ENCODE measurements at regions not wholly inside any gene's neighbourhood (a gene's known extent, or its start where the extent isn't known, plus 50 kb on each side); places are given as distances from the start of the nearest gene placed in this dataset.
"Not testable (repeated sequence)": the region's sequence is repeated elsewhere in the genome, so short reads cannot be mapped to it uniquely, and the experiment has no call there.

DNA sequence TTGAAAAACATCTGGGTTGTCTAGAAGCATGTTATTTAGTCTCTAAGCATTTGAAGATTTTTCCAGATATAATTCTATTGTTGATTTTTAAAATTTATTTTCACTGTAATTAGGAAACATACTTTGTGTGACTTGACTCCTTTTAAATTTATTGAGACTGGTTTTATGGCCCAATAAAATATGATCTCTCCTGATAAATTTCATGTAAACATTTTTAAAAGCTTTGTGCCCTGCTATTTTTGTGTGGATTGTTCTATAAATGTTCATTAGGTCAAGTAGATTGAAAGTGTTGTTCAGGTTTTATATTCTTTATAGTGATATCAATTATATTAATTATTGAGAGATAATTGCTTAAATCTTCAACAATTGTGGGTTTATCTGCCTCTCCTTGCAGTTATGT lies 105.4 kb downstream of the RFX6 start:
- H3K27me3 Mint-ChIP-seq, result no peaks in the 10 kb centered on the region
- no peak overlapping the region for H3K4me3 Mint-ChIP-seq
- no peaks in the 10 kb centered on the region for H3K36me3 Mint-ChIP-seq (ENCODE audit: low read depth)
- no peaks in the 10 kb centered on the region for H3K9me3 Mint-ChIP-seq
- intact Hi-C loops (cut with micrococcal nuclease), result no loop called here
- no peaks in the 10 kb centered on the region for H3K4me1 Mint-ChIP-seq (ENCODE audit: low read depth)
- H3K27ac Mint-ChIP-seq, result no peak overlapping the region

DNA sequence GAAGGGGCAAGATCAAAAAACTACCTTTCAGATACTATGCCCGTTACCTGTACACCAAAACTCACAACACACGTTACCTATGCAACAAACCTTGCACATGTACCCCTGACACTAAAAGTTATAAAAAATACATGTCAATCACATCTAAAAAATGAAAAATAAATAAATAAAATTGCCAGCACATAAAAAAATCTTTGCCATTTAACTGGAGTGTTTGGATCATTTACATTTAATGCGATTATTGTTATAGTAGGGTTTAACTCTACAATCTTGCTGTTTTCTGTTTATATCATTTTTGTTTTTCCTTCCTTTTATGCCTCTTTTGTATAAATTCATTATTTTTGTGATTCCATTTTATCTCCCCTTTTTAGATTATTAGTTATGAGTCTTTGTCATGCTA lies 106.3 kb downstream of the RFX6 start:
- H3K27me3 Mint-ChIP-seq, result no peaks in the 10 kb centered on the region
- H3K4me1 Mint-ChIP-seq (ENCODE audit: low read depth), result no peaks in the 10 kb centered on the region
- H3K9me3 Mint-ChIP-seq, result no peaks in the 10 kb centered on the region
- intact Hi-C loops (cut with micrococcal nuclease), result no loop called here
- H3K4me3 Mint-ChIP-seq, result no peak overlapping the region
- no peaks in the 10 kb centered on the region for H3K36me3 Mint-ChIP-seq (ENCODE audit: low read depth)
- H3K27ac Mint-ChIP-seq, result no peak overlapping the region

DNA sequence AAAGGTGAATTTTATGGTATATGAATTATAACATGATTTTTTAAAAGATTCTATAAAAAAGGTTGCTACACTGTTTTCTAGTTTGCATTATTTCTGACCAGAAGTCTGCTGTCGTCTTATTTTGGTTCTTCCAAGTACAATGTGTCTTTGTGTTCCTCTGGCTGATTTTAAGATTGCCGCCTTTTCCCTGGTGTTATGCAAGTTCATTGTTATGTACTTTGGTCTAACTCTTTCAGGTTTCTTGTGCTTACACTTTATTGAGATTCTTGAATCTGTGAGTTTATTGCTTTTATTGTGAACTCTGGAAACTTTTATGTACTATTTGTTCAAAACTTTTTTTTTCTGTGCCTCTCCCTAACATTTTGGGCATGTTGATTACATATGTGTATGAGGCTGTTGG lies 109.8 kb downstream of the RFX6 start:
- Mint-ChIP-seq H3K9me3 (no peaks in the 10 kb centered on the region), H3K27ac (no peak overlapping the region), H3K4me3 (no peak overlapping the region), H3K36me3 (ENCODE audit: low read depth) (no peaks in the 10 kb centered on the region), H3K4me1 (ENCODE audit: low read depth) (no peaks in the 10 kb centered on the region), H3K27me3 (no peaks in the 10 kb centered on the region)
- intact Hi-C loops (cut with micrococcal nuclease), result no loop called here

DNA sequence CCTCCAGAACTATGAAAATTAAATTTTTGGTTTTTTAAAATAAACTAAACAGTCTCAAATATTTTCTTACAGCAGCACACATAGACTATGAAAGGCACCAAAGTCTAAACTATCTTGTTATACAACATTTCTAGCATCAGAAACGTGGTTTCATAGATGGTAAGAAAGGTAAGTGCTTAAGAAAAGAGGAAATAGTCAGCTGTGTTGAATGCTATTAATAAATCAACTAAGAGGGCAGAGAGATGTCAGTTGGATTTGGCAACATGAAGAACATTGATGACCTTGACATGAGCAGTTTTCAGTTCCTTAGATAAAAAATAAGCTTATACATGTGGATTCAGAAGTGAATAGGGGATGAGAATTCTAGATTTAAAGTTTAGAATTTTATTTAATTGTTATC lies 113.6 kb downstream of the RFX6 start:
- intact Hi-C loops (cut with micrococcal nuclease), result no loop called here
- Mint-ChIP-seq H3K27me3 (no peaks in the 10 kb centered on the region), H3K27ac (no peak overlapping the region), H3K36me3 (ENCODE audit: low read depth) (no peaks in the 10 kb centered on the region), H3K4me3 (no peak overlapping the region), H3K4me1 (ENCODE audit: low read depth) (no peaks in the 10 kb centered on the region), H3K9me3 (no peaks in the 10 kb centered on the region)

DNA sequence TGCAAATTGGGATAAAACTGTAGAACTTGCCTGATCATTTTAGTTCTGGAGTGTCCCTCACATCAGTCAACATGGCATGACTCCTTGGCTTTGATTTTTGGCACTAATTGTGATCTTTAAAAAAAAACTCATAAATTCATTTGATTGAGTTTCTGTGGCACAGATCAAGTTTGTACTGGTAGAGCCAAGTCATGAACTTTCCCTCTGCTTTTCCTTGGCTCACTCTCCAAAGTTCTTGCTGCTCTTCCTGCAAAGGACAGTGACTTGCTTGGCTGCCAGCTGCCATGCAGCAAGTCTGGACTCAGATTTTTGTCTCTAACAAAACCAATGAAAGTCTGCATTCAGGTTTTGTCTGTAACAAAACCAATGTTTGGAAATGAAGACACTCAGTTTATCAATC lies 115.5 kb downstream of the RFX6 start:
- H3K4me3 Mint-ChIP-seq, result no peak overlapping the region
- H3K27me3 Mint-ChIP-seq, result no peaks in the 10 kb centered on the region
- H3K36me3 Mint-ChIP-seq (ENCODE audit: low read depth), result no peaks in the 10 kb centered on the region
- no peak overlapping the region for H3K27ac Mint-ChIP-seq
- intact Hi-C loops (cut with micrococcal nuclease), result no loop called here
- no peaks in the 10 kb centered on the region for H3K9me3 Mint-ChIP-seq
- H3K4me1 Mint-ChIP-seq (ENCODE audit: low read depth), result no peaks in the 10 kb centered on the region

DNA sequence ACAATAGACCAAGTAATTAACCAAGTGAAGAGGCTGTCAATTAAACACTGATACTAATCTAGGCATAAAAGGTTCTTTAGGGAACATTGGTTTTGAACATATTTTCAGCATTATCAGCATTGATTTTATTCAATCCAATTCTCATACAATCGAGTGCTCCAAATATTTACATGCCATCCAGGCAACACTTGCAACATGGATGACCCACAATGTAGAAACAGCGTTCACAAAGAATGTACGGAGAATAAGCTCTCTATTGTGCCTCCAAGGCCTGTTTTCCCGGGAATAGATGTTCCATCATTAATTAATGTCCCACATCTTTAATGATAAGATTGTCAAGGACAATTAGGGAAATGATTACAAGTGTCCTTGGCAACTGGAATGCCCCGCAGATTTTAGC lies 117.4 kb downstream of the RFX6 start:
- Mint-ChIP-seq H3K27ac (no peak overlapping the region), H3K27me3 (no peaks in the 10 kb centered on the region), H3K4me1 (ENCODE audit: low read depth) (no peaks in the 10 kb centered on the region), H3K9me3 (no peaks in the 10 kb centered on the region), H3K4me3 (no peak overlapping the region), H3K36me3 (ENCODE audit: low read depth) (no peaks in the 10 kb centered on the region)
- intact Hi-C loops (cut with micrococcal nuclease), result no loop called here

DNA sequence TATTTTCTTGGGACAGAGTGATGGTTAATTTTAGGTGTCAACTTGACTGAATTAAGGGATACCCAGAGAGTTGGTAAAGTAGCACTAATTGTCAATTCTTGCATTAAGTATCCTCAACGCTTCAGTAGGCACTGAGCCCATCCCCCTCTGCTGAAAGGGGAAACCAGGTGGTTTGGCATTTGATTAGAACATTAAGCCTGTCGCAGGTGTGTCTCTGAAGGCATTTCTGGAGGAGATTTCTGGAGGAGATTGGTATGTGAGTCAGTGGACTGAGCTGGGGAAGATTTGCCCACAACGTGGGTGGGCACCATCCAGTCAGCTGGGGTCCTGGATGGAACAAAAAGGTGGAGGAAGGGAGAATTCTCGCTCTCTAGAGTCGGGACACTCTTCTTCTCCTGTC lies 119.8 kb downstream of the RFX6 start:
- Mint-ChIP-seq H3K27ac (no peak overlapping the region), H3K36me3 (ENCODE audit: low read depth) (no peaks in the 10 kb centered on the region), H3K27me3 (no peaks in the 10 kb centered on the region), H3K4me3 (no peak overlapping the region), H3K9me3 (no peaks in the 10 kb centered on the region), H3K4me1 (ENCODE audit: low read depth) (no peaks in the 10 kb centered on the region)
- intact Hi-C loops (cut with micrococcal nuclease), result no loop called here

DNA sequence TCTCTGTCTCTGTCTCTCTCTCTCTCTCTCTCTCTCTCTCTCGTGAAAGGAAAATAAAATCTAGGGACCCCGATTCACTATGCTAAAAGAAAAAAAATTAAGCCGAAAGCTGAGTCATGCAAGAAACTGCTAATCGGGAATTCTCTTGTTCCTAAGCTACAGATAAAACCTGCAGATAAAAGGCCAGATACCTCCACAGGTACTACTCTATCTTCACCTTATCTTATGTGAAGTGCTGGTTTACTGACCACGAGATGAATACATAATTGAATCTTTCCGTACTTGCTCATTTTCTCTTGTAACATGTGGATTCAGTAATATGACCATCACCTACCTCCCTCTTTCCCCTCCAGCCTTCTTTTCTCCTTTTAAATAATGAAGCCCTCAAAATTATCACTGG lies 120.5 kb downstream of the RFX6 start:
- H3K27me3 Mint-ChIP-seq, result no peaks in the 10 kb centered on the region
- H3K9me3 Mint-ChIP-seq, result no peaks in the 10 kb centered on the region
- H3K36me3 Mint-ChIP-seq (ENCODE audit: low read depth), result no peaks in the 10 kb centered on the region
- intact Hi-C loops (cut with micrococcal nuclease), result no loop called here
- H3K4me3 Mint-ChIP-seq, result no peak overlapping the region
- no peak overlapping the region for H3K27ac Mint-ChIP-seq
- no peaks in the 10 kb centered on the region for H3K4me1 Mint-ChIP-seq (ENCODE audit: low read depth)

DNA sequence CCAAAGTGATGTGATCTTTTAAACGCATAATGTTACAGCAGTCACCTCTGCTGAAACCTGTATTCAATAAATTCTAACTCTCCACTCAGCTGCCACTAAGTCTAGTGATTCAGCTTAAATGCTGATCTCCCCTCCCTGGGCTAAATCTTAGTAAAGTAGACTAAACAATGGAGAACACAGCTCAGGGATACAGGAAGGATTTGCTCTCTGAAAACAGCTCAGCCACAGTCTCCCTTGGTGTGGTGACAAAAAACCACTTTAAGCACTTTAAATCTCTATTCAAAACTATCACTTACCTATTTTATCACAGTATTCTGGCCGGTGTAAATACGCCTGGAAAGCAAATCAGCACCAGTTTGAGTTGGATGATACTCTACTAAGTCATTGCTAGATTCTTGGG lies 130.6 kb downstream of the RFX6 start:
- Mint-ChIP-seq H3K4me3 (no peak overlapping the region), H3K27ac (no peak overlapping the region), H3K36me3 (ENCODE audit: low read depth) (no peaks in the 10 kb centered on the region), H3K4me1 (ENCODE audit: low read depth) (no peaks in the 10 kb centered on the region), H3K27me3 (no peaks in the 10 kb centered on the region), H3K9me3 (peaks cover 9% of the 10 kb centered on the region)
- intact Hi-C loops (cut with micrococcal nuclease), result no loop called here

DNA sequence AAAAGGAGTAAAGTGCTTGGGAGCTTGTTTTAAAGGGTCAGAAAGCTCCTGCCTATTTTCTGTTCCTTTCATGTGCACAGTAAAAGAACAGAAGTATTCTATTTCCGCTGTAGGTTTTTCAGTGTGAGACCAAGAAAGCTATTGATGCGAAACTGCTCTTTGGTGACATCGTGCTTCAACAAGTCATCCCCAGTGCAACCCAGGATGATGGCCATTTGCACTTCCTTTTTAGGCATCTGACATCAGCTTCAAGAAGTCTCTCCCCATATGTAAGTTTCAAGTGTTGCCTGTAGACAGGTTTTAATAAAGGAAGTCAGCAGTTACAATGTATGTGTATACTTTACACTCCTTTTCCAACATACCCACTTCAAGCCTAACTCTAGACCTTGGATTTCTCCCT lies 131.6 kb downstream of the RFX6 start:
- H3K4me1 Mint-ChIP-seq (ENCODE audit: low read depth), result no peaks in the 10 kb centered on the region
- H3K9me3 Mint-ChIP-seq, result peaks cover 9% of the 10 kb centered on the region
- intact Hi-C loops (cut with micrococcal nuclease), result no loop called here
- H3K36me3 Mint-ChIP-seq (ENCODE audit: low read depth), result no peaks in the 10 kb centered on the region
- no peak overlapping the region for H3K27ac Mint-ChIP-seq
- H3K27me3 Mint-ChIP-seq, result no peaks in the 10 kb centered on the region
- H3K4me3 Mint-ChIP-seq, result no peak overlapping the region

DNA sequence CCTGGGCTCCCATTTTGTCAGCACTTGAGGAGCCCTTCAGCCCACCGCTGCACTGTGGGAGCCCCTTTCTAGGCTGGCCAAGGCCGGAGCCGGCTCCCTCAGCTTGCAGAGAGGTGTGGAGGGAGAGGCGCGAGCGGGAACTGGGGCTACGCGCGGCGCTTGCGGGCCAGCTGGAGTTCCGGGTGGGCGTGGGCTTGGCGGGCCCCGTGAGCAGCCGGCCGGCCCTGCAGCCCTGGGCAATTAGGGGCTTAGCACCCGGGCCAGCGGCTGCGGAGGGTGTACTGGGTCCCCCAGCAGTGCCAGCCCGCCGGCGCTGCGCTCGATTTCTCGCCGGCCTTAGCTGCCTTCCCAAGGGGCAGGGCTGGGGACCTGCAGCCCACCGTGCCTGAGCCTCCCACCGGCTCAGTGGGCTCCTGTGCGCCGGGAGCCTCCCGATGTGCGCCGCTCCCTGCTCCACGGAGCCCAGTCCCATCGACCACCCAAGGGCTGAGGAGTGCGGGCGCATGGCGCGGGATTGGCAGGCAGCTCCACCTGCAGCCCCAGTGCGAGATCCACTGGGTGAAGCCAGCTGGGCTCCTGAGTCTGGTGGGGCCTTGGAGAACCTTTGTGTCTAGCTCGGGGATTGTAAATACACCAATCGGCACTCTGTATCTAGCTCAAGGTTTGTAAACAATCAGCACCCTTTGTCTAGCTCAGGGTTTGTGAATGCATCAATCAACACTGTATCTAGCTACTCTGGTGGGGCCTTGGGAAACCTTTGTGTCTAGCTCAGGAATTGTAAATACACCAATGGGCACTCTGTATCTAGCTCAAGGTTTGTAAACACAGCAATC lies 137.8 kb downstream of the RFX6 start:
- intact Hi-C loops (cut with micrococcal nuclease); H3K27me3 Mint-ChIP-seq; H3K36me3 Mint-ChIP-seq (ENCODE audit: low read depth); H3K27ac Mint-ChIP-seq; H3K4me3 Mint-ChIP-seq; H3K4me1 Mint-ChIP-seq (ENCODE audit: low read depth): not testable (repeated sequence)
- peaks cover 23% of the 10 kb centered on the region for H3K9me3 Mint-ChIP-seq

DNA sequence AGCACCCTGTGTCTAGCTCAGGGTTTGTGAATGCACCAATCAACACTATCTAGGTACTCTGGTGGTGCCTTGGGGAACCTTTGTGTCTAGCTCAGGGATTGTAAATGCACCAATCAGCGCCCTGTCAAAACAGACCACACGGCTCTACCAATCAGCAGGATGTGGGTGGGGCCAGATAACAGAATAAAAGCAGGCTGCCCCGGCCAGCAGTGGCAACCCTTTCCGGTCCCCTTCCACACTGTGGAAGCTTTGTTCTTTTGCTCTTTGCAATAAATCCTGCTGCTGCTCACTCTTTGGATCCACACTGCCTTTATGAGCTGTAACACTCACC lies 138.4 kb downstream of the RFX6 start:
- H3K27me3 Mint-ChIP-seq; H3K36me3 Mint-ChIP-seq (ENCODE audit: low read depth); H3K4me1 Mint-ChIP-seq (ENCODE audit: low read depth); H3K27ac Mint-ChIP-seq; intact Hi-C loops (cut with micrococcal nuclease); H3K4me3 Mint-ChIP-seq: not testable (repeated sequence)
- peaks cover 23% of the 10 kb centered on the region for H3K9me3 Mint-ChIP-seq

DNA sequence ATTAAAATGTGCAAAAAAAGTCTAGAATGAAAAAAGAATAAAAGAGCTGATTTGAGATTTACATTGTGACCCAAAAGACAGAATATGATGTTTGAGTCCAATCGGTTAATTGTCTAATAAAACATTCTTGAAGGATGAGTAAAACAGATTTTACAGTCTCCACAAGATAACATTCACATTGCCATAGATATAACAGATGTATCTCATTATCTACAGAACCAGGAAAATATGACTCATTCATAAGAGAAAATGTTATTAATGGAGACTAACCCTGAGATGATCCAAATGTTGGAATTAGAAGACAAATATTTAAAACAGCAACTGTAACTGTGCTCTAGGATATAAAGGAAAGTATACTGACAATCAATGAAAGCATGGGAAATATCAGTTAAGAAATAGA lies 141.7 kb downstream of the RFX6 start:
- intact Hi-C loops (cut with micrococcal nuclease), result no loop called here
- no peaks in the 10 kb centered on the region for H3K4me1 Mint-ChIP-seq (ENCODE audit: low read depth)
- peaks cover 14% of the 10 kb centered on the region for H3K9me3 Mint-ChIP-seq
- H3K27me3 Mint-ChIP-seq, result no peaks in the 10 kb centered on the region
- no peaks in the 10 kb centered on the region for H3K36me3 Mint-ChIP-seq (ENCODE audit: low read depth)
- no peak overlapping the region for H3K27ac Mint-ChIP-seq
- H3K4me3 Mint-ChIP-seq, result no peak overlapping the region

DNA sequence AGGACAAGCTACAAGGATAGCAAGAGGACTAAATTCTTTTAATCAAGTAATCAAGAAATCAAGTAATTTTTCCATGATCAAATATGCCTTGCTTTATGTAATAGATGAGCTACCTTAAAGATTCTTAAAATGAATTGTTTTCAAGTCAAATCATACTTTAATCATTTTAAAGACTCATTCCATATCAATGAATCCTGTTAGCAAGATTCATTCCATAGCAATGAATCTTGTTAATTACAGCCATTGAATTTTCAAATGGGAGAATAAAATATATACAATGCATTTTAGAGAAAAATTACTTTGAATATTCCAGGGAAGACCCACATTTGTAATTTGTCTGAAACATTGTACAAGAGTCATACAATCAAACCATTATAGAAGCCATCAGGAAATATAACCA lies 145.7 kb downstream of the RFX6 start:
- Mint-ChIP-seq H3K27ac (no peak overlapping the region), H3K4me3 (no peak overlapping the region)
- intact Hi-C loops (cut with micrococcal nuclease), result no loop called here

DNA sequence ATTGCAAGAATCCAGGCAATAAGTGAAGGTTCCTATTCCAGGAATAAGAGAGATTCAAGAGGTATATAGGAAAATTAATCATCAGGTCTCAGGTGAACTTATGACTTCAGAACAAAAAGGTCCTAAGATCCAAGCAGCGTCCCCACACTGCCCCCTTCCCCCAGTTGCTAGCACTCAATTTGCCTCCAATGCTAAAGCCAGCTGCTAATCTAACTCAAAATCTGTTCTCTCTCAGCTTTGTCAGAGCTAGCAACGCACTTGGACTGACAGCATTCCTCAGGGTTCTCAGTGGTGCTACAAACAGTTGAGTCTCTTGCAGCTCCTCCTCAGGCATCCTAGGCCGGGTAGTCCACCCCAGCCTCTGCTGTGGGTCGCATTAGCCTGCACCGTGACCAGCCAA lies 148.3 kb downstream of the RFX6 start:
- no peaks in the 10 kb centered on the region for H3K36me3 Mint-ChIP-seq (ENCODE audit: low read depth)
- no peaks in the 10 kb centered on the region for H3K4me1 Mint-ChIP-seq (ENCODE audit: low read depth)
- H3K27me3 Mint-ChIP-seq, result no peaks in the 10 kb centered on the region
- no peaks in the 10 kb centered on the region for H3K9me3 Mint-ChIP-seq
- H3K27ac Mint-ChIP-seq, result no peak overlapping the region
- intact Hi-C loops (cut with micrococcal nuclease), result no loop called here
- H3K4me3 Mint-ChIP-seq, result no peak overlapping the region

More for the DNA sequence above, 145.7 kb downstream of the RFX6 start:
- Mint-ChIP-seq H3K9me3 (no peaks in the 10 kb centered on the region), H3K36me3 (ENCODE audit: low read depth) (no peaks in the 10 kb centered on the region), H3K27me3 (no peaks in the 10 kb centered on the region), H3K4me1 (ENCODE audit: low read depth) (no peaks in the 10 kb centered on the region)

Data from dendritic cell treated with granulocyte-macrophage colony-stimulating factor and Interleukin-4, amounts not matched to agents 40 ng/mL and 50 ng/mL, for 4 days (primary cell).